ENCODE measurements at regions not wholly inside any gene's neighbourhood (a gene's known extent, or its start where the extent isn't known, plus 50 kb on each side); places are given as distances from the start of the nearest gene placed in this dataset.

DNA sequence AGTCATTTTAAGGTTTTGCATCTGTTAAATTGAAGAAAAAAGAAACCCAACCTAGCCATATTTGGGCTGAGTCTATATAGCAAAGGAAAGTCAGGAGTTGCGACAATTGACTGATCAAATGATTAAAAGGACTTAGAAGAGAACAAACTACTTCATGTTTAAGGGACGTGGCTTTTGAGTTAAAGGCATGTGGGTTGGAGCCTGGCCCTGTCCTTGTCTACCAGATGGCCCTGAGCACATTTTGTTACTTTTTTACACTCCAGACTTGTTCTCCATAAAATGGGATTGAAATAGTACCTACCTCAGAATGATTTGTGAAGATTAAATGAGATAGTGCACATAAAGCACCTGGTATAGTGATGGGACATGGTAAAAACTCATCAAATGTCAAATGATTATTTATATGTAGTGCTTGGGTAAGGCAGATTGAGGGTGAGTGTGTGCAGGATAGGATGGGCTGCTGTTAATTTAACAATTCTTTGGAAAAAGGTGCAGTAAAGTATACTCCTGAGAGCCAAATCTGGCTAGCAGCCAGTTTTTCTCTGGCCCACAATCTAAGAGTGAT is 168.3 kb downstream of the KIF20B start:
- in situ Hi-C loops (cut with MboI; ENCODE audit: low sequenced_read_pairs in 4 of 4) = no loop called here
- no peak for ATAC-seq

DNA sequence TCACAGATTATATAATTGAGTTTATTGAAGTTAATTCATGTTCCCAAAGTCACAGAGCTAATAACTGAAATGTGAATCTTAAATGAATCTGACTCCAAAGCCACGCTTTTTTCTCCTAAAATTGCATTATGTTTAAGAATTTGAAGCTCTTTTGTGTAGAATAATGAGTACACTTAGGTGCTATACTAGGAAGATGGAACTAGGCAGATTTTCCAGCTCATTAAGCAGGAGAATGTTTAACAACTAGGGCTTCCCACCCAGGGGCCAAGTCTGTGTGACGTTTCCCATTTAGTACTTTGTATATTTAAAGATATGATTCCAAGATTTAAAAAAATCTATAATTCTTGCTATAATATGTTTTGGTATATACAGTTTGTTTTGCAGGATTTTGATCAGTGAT is 169.5 kb downstream of the KIF20B start:
- TF ChIP-seq POLR2A (IDR thresholded peaks at IDR 0.05) = no peak
- TF ChIP-seq, protein P1, sequence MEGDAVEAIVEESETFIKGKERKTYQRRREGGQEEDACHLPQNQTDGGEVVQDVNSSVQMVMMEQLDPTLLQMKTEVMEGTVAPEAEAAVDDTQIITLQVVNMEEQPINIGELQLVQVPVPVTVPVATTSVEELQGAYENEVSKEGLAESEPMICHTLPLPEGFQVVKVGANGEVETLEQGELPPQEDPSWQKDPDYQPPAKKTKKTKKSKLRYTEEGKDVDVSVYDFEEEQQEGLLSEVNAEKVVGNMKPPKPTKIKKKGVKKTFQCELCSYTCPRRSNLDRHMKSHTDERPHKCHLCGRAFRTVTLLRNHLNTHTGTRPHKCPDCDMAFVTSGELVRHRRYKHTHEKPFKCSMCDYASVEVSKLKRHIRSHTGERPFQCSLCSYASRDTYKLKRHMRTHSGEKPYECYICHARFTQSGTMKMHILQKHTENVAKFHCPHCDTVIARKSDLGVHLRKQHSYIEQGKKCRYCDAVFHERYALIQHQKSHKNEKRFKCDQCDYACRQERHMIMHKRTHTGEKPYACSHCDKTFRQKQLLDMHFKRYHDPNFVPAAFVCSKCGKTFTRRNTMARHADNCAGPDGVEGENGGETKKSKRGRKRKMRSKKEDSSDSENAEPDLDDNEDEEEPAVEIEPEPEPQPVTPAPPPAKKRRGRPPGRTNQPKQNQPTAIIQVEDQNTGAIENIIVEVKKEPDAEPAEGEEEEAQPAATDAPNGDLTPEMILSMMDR (IDR thresholded peaks at IDR 0.05 in 4 of 5, conservative IDR thresholded peaks at IDR 0.05 in 1 of 5) = no peak
- H3K4me3 ChIP-seq = no peak overlapping the region
- ATAC-seq (no peak), DNase-seq (no peak)
- no peaks in the 10 kb centered on the region for H3K27me3 ChIP-seq
- intact Hi-C loops (cut with DNase I; ENCODE audit: low total_unique reads) (no loop called here), in situ Hi-C loops (cut with MboI; ENCODE audit: low sequenced_read_pairs in 4 of 4) (no loop called here)
- no peaks in the 10 kb centered on the region for H3K4me1 ChIP-seq
- H3K36me3 ChIP-seq = no peaks in the 10 kb centered on the region
- no peak overlapping the region for H3K27ac ChIP-seq
- H3K9me3 ChIP-seq = no peaks in the 10 kb centered on the region

More for the DNA sequence above, 168.3 kb downstream of the KIF20B start:
- Histone ChIP-seq H3K4me1 (no peaks in the 10 kb centered on the region), H3K27me3 (no peaks in the 10 kb centered on the region), H3K36me3 (no peaks in the 10 kb centered on the region), H3K4me3 (no peak overlapping the region), H3K27ac (no peak overlapping the region), H3K9me3 (no peaks in the 10 kb centered on the region)
- TF ChIP-seq, protein P1 (IDR thresholded peaks at IDR 0.05 in 4 of 5, conservative IDR thresholded peaks at IDR 0.05 in 1 of 5) = no peak
- TF ChIP-seq POLR2A (IDR thresholded peaks at IDR 0.05) = no peak
- no peak for DNase-seq
- intact Hi-C loops (cut with DNase I; ENCODE audit: low total_unique reads) = no loop called here

DNA sequence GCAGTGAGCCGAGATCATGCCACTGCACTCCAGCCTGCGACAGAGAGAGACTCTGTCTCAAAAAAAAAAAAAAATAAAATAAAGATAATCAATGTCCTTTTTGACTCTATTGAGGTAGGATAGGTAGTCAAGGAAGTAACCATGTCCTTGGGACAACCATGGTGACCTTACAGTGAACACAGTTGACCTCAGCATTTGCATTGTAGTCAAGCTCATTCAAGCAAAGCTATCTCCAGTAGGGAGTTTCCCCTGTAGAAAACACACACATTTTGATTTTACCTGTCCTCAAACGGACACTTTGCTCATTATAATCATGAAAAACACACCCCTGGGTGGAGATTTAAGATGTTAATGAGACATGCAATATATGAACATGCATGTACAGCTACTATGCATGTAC is 171.7 kb downstream of the KIF20B start:
- Histone ChIP-seq H3K4me3 (no peak overlapping the region), H3K9me3 (no peaks in the 10 kb centered on the region), H3K36me3 (no peaks in the 10 kb centered on the region), H3K27ac (no peak overlapping the region), H3K27me3 (no peaks in the 10 kb centered on the region), H3K4me1 (no peaks in the 10 kb centered on the region)
- DNase-seq = no peak
- in situ Hi-C loops (cut with MboI; ENCODE audit: low sequenced_read_pairs in 4 of 4) = no loop called here
- intact Hi-C loops (cut with DNase I; ENCODE audit: low total_unique reads) = no loop called here
- ATAC-seq = no peak
- TF ChIP-seq, protein P1 (IDR thresholded peaks at IDR 0.05 in 4 of 5, conservative IDR thresholded peaks at IDR 0.05 in 1 of 5) = no peak
- no peak for TF ChIP-seq POLR2A (IDR thresholded peaks at IDR 0.05)

DNA sequence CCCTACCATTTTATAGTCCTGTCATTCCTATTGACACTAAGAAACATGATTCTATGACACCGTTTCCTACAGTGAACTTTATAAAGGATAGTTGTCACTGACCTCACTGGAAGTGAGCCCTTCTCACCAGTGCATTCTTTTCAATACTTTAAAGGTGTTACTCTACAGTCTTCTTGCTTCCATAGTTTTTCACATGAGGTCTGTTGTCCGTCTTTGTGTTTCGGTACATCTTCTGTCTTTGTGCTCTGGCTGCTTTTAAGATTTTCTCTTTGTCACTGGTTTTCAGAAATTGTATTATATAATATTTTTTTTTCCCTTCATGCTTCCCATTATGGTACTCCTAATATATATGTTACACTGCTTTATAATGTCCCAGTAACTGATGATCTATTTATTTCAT is 174.2 kb downstream of the KIF20B start:
- DNase-seq (no peak), ATAC-seq (no peak)
- in situ Hi-C loops (cut with MboI; ENCODE audit: low sequenced_read_pairs in 4 of 4) (no loop called here), intact Hi-C loops (cut with DNase I; ENCODE audit: low total_unique reads) (no loop called here)
- H3K4me3 ChIP-seq = no peak overlapping the region
- H3K27me3 ChIP-seq = no peaks in the 10 kb centered on the region
- no peaks in the 10 kb centered on the region for H3K36me3 ChIP-seq
- no peak overlapping the region for H3K27ac ChIP-seq
- no peaks in the 10 kb centered on the region for H3K9me3 ChIP-seq
- no peak for TF ChIP-seq POLR2A (IDR thresholded peaks at IDR 0.05)
- TF ChIP-seq, protein P1 (IDR thresholded peaks at IDR 0.05 in 4 of 5, conservative IDR thresholded peaks at IDR 0.05 in 1 of 5) = no peak
- H3K4me1 ChIP-seq = no peaks in the 10 kb centered on the region

DNA sequence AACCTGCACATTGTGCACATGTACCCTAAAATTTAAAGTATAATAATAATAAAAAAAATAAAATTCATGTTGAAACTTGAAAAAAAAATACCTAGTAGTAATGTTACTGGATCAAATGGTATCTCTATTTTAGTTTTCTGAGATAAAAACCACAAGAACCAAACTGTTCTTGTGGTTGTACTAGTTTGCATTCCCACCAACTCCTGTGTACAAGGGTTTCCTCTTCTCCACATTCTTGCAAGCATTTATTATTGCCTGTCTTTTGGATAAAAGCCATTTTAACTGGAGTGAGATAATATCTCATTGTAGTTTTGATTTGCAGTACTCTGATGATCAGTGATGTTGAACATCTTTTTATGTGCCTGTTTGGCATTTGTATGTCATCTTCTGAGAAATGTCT is 177.7 kb downstream of the KIF20B start:
- intact Hi-C loops (cut with DNase I; ENCODE audit: low total_unique reads) (no loop called here), in situ Hi-C loops (cut with MboI; ENCODE audit: low sequenced_read_pairs in 4 of 4) (no loop called here)
- no peaks in the 10 kb centered on the region for H3K36me3 ChIP-seq
- DNase-seq (no peak), ATAC-seq (no peak)
- no peaks in the 10 kb centered on the region for H3K4me1 ChIP-seq
- H3K4me3 ChIP-seq = no peak overlapping the region
- no peaks in the 10 kb centered on the region for H3K9me3 ChIP-seq
- no peak overlapping the region for H3K27ac ChIP-seq
- H3K27me3 ChIP-seq = no peaks in the 10 kb centered on the region
- TF ChIP-seq, protein P1 (IDR thresholded peaks at IDR 0.05 in 4 of 5, conservative IDR thresholded peaks at IDR 0.05 in 1 of 5) = no peak
- TF ChIP-seq POLR2A (IDR thresholded peaks at IDR 0.05) = no peak

Measured in gastrocnemius medialis (tissue), 4 donors.